ENCODE measurements at regions not wholly inside any gene's neighbourhood (a gene's known extent, or its start where the extent isn't known, plus 50 kb on each side); places are given as distances from the start of the nearest gene placed in this dataset.

DNA sequence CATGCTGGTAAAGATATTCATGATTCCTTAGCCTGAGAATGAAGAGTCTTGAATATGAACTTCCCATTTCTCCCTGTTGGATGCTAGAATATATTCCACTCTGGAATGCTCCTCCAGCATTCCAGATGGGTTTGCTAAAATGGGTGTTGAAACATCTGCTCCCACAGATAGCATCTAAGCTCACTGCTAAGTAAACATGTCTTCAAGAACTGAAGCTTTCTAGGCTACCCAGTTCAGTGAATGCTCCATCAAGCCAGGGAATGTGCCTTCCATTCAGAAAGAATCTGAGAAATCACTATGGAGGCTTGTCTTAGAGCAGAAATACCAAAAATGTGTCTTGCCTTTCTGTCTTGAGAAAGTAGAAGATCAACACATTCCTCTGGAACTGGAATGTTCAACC lies 81.1 kb downstream of the TNFSF18 start:
- no peaks in the 10 kb centered on the region for H3K27me3 Mint-ChIP-seq (ENCODE audit: low read depth)
- Histone ChIP-seq H2BK15ac (ENCODE audit: low read depth, low read length) (no peak overlapping the region), H3K9me3 (ENCODE audit: control insufficient read depth, low read depth, low read length) (no peaks in the 10 kb centered on the region), H4K5ac (ENCODE audit: insufficient read length, low read depth, low read length) (no peak overlapping the region), H3K79me1 (ENCODE audit: insufficient read depth, low read depth, low read length, poor library complexity, severe bottlenecking) (no peaks in the 10 kb centered on the region), H3K4ac (ENCODE audit: low read depth, low read length) (no peak overlapping the region), H3K4me2 (ENCODE audit: insufficient read depth, insufficient read length, low read length) (no peak overlapping the region), H3K23ac (ENCODE audit: insufficient read length, low read depth, low read length) (no peak overlapping the region), H2BK5ac (ENCODE audit: insufficient read length, low read length) (no peak overlapping the region), H3K27ac (ENCODE audit: insufficient read length, low read depth, low read length) (no peak overlapping the region), H2AK5ac (ENCODE audit: insufficient read length, low read length) (no peak overlapping the region), H3K27me3 (ENCODE audit: insufficient read depth, low read length) (no peaks in the 10 kb centered on the region), H3K4me1 (ENCODE audit: insufficient read depth, low read length) (no peaks in the 10 kb centered on the region), H4K91ac (ENCODE audit: insufficient read length, low read depth, low read length) (no peak overlapping the region), H3K9ac (ENCODE audit: extremely low read depth, insufficient read length, low read length) (no peak overlapping the region), H3K56ac (ENCODE audit: insufficient read length, low read depth, low read length) (no peak overlapping the region), H2BK20ac (ENCODE audit: low read depth, low read length, poor library complexity, severe bottlenecking) (no peak overlapping the region), H3K14ac (ENCODE audit: insufficient read depth, low read length) (no peak overlapping the region), H3T11ph (ENCODE audit: low read length) (no peak overlapping the region), H2BK120ac (ENCODE audit: low read depth, low read length, poor library complexity, severe bottlenecking) (no peak overlapping the region), H4K8ac (replicated peaks; ENCODE audit: insufficient read length, low read depth, low read length) (no peak overlapping the region), H4K20me1 (ENCODE audit: control insufficient read depth, insufficient read depth, insufficient read length) (no peaks in the 10 kb centered on the region), H2AFZ (ENCODE audit: low read length) (no peak overlapping the region), H3K18ac (ENCODE audit: insufficient read length, low read depth, low read length) (no peak overlapping the region), H3K23me2 (ENCODE audit: insufficient read length, low read depth, low read length, poor library complexity, severe bottlenecking) (no peaks in the 10 kb centered on the region), H3K79me2 (ENCODE audit: insufficient read depth, low read length) (no peaks in the 10 kb centered on the region; the same call in 1 of the 2 replicates), H2BK12ac (ENCODE audit: insufficient read length, low read depth, low read length) (no peak overlapping the region)
- H3K9me3 Mint-ChIP-seq = no peaks in the 10 kb centered on the region
- no peak overlapping the region for H3K27ac Mint-ChIP-seq
- no peak for DNase-seq
- H3K4me1 Mint-ChIP-seq = peaks cover 0 to 4% of the 10 kb centered on the region in 2 experiments; a peak in 2 of 4 replicates
- H3K4me3 Mint-ChIP-seq = no peak overlapping the region
- TF ChIP-seq, protein P1, sequence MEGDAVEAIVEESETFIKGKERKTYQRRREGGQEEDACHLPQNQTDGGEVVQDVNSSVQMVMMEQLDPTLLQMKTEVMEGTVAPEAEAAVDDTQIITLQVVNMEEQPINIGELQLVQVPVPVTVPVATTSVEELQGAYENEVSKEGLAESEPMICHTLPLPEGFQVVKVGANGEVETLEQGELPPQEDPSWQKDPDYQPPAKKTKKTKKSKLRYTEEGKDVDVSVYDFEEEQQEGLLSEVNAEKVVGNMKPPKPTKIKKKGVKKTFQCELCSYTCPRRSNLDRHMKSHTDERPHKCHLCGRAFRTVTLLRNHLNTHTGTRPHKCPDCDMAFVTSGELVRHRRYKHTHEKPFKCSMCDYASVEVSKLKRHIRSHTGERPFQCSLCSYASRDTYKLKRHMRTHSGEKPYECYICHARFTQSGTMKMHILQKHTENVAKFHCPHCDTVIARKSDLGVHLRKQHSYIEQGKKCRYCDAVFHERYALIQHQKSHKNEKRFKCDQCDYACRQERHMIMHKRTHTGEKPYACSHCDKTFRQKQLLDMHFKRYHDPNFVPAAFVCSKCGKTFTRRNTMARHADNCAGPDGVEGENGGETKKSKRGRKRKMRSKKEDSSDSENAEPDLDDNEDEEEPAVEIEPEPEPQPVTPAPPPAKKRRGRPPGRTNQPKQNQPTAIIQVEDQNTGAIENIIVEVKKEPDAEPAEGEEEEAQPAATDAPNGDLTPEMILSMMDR (conservative IDR thresholded peaks at IDR 0.05) = no peak
- H3K36me3 Mint-ChIP-seq (ENCODE audit: insufficient read depth in 1 of 3, low read depth in 3 of 3) = no peaks in the 10 kb centered on the region

All from H9 (cell line).